ENCODE measurements at regions not wholly inside any gene's neighbourhood (a gene's known extent, or its start where the extent isn't known, plus 50 kb on each side); places are given as distances from the start of the nearest gene placed in this dataset.
"Not testable (repeated sequence)": the region's sequence is repeated elsewhere in the genome, so short reads cannot be mapped to it uniquely, and the experiment has no call there.

DNA sequence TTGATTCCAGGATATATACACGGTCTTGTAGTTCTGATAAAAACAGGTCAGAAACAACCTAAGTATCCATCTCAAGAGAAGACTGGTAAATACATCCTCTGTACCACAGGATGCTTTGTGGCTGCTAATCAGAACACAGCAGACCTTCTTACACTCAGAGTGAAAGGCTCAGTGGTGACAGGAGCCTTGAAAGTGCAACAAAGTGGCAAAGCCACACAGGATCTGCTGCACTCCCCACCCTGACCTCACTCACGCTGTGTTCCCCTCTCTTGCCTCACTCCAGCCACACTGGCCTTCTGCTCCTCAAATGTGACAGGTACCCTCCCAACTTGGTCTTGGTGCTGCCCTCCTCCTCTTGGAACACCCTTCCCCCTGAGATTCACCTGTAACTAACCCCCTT lies 98.1 kb upstream of the GRIP1 start:
- DNase-seq: peak; percentile 30 to 46

DNA sequence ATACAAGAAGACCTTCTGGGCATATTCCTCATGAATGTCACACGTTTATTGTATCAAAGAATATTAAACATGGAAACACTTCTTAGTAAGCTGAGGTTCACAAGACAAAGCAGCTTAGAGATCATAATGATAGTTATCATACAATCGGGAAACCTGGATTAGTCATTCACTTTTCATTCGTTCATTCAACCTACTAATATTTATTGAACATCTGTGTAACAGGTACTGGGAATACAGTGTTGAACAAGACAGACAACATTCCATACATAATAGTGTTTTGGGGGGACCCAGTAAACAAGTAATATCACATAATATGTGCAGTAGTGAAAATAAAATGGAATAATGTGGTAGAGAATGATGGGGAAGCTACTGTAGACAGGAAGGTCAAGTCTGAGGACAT lies 100.6 kb upstream of the GRIP1 start:
- DNase-seq: no peak

DNA sequence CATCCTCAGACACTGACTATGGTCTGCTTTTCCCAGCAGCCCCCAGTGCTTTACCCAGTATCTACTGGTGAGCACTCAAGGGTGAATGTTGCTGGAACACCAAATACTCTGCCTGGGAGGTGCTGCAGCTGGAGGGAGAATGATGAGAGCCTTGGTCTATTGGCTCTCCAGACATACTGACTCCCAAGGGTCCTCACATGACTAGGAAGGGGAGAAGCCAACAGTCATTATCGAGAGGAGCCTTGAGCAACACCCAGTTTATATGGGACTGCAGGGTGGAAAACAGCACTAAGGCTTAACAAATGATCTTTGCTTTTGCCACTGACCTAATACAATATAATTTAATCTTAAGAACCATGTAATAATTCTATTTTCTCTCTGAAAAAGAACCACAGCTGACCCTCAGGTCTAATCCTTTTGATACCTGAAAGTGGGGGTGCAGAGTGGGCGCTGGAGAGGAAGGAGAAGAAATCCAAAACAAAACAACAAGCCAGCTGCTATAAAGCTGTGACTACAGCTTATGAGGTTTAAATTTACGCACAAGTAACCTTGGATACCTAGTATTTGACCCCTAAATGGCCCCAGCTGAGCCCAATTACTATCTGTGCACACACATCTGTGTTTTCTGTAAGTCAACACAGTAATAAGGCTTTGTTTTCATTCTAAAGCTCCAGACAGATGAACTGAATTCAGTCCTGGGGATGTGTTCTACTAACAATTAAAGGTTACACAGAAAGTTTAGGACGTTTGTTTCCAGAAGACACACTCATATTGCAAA lies 107.8 kb upstream of the GRIP1 start:
- DNase-seq: no peak

DNA sequence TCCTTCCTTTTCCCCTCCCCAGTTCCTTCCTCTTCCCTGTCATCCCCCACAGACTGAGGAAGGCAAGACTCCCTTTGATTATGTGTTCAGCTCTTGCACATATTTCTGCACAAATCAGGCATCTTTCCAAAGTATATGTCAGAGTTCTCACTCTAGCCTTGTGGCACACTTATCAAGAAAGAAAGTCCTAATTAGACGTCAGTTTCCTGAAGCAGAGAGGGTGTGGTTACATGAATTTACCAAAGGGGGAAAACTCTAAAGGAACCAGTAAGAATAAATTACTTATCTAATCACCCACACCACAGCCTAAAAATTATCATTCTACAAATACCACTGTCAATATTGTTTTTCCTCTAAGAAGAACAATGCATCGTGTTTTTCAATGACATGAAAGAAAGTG lies 120.7 kb upstream of the GRIP1 start:
- DNase-seq: no peak

DNA sequence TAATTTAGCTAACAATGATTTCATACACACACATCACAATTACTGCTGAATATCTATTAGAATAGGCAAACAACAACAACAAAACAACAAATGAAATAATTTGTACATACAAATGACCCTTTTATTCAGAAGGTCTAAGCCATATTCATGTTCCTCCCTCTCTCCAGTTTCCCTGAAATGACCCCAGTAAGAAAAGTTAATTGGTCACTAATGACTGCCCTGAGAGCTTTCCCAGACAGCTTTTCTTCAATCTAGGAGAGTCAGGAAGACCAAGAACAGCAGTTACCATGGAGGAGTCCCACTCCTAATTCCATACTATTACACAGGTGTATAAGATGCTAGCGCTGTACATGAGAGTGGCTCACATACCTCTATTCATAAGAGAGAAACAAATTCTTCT lies 121.2 kb upstream of the GRIP1 start:
- no peak for DNase-seq

DNA sequence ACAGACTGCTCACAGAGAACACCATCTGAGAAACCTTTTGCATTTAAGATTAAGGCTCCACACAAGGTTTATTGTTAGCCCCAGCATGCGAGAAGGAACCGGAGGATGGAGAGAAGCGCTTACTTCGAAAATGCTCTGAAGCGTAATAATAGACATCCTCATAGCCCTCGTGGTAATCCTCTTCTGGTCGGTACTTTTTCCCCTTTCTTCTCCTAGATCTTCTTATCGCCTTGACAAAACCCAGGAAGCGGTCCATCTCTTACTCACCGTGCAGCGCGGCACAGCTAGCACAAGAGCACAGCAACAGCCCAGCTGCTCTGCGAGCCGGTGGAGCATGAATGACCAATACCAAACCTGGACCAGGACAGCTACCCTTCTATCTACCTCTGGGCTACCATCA lies 125.1 kb upstream of the GRIP1 start:
- no peak for DNase-seq

DNA sequence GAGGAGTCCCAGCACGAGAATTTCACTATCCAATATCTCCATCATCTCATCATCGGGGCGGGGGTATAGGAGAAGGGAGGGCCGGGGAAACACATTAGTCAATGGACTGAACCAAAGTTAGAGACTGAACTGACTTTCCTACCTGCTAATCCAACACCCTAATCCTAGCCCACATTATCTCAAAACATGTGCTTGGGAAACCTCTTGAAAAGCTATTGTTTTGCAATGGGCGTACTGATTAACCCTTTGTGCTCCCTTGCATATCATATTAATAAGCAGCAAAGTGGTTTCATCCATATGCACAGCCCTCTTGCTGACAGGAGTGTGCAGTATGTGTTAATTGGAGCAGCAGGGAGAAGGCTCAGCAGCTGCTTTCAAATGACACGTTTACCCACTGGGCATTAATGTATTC lies 125.7 kb upstream of the GRIP1 start:
- DNase-seq: no peak

DNA sequence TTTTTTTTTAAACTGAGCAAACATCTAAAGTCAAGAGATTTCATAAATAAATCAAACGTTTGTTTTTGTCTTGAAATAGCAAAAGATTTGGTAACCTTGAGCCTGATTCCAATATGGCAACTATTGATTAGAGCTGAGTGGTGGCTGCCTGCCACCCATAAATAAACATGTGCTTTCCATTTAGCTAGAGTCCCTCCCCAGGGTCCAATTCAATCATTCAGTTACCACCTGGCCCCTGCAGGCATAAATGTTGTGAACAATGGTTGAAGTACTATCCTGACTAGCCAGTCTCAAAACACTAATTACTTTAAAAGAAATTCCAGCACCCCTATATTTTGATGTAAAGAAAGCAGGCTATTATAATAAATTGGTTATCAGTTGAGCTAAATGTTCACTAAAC lies 129.7 kb upstream of the GRIP1 start:
- no peak for DNase-seq

DNA sequence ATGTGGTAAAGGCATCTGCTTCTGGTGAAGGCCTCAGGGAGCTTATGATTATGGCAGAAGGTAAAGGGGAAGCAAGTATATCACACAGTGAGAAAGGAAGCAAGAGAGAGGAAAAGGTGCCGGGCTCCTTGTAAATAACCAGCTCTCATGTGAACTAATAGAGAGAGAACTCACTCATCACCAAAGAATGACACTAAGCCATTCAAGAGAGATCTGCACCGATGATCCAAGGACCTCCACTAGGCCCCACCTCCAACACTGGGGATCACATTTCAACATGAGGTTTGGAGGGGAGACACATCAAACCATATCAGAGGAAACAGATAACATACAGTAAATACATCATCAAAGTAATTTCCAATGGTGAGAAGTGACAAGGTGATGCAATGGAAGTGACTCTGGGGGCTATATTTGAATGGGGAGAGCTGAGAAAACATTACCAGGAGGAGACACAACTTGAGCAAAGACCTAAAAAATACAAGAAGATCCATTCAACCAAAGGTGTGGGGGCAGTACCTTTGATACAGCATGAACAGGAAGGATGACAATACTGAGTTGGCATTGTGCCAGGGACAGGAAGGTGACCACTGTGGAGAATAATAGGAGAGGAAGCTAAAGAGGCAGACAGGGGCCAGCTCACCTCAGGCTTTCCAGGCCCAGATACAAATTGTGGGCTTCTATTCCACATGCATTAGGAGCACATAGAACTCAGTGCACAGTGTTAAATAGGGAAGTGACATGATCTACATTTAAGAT lies 134.4 kb upstream of the GRIP1 start:
- peak in 1 of 2 donors; percentile 7 for DNase-seq

DNA sequence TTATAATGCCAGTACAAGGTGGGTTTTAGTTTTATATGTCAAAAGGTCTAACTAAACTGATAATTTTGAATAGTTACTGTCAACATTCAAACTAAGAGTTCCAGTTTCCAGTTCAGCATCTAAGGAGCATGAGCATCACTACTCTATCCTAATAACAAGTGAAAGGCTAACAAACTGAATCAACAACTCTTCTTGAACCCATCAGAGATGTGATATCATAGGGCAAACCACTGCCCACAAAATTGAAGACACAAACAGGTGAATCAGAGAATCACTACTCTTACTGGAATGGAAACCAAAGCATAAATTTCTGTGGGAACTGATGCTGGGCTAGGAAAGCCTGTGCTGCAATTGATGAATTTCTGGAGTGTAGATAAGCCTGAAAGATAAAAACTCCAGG lies 140.7 kb upstream of the GRIP1 start:
- DNase-seq: no peak

DNA sequence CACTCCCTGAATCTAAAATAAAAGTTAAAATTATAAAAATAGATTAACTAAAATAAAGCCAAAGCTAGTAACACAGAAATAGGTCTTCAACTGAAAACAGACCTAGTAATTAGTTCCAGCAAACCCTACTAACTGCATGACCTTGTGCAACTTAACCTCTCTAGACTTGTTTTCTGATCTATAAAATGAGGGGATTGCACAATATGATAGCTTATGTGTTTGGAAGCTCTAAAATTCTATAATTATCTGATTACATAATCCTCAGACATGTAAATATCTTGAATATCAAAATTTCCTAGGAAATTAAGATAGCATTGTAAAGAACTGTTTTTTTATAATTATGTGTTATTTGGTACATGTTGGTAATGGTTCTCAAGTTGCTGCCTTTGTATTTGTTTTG lies 144.1 kb upstream of the GRIP1 start:
- no peak for DNase-seq

DNA sequence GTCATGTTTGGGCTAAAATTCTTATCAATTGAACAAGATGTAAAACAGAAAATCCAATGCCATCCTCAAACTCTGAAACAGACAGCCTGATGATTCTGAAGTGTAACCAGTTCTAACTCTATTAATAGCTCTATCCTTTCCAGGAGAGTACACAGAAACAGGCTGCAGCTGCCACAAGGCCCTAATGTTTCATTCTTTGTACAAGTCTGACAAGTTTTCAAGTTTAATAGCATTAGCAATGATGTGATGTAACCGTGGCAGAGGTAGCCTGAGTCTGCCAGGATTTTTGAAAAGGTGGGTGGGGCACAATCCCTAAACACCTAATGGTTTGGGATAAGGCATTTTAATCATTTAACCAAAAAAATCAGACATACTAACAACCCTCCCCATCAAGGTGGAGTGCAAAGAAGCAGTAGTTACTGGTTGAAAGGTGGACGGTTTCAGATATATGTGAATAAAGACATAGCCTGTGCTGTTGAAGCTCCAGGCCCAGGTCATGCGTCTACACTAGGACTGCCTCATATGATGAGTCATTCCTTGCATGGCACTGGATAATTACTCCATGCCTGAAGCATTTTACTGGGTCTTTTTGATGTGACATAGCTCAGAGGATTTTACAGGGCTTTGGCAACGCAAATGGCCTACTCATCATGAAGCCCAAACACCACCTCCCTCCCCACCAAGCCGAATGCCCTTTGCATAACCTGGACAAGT lies 145.1 kb upstream of the GRIP1 start:
- no peak for DNase-seq

DNA sequence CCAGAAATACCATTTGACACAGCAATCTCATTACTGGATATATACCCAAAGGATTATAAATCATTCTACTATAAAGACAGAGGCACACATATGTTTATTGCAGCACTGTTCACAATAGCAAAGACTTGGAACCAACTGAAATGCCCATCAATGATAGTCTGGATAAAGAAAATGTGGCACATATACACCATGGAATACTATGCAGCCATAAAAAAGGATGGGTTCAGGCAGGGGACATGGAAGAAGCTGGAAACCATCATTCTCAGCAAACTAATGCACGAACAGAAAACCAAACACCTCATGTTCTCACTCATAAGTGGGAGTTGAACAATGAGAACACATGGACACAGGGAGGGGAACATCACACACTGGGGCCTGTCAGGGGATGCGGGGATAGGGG lies 147.0 kb upstream of the GRIP1 start:
- DNase-seq: not testable (repeated sequence)

DNA sequence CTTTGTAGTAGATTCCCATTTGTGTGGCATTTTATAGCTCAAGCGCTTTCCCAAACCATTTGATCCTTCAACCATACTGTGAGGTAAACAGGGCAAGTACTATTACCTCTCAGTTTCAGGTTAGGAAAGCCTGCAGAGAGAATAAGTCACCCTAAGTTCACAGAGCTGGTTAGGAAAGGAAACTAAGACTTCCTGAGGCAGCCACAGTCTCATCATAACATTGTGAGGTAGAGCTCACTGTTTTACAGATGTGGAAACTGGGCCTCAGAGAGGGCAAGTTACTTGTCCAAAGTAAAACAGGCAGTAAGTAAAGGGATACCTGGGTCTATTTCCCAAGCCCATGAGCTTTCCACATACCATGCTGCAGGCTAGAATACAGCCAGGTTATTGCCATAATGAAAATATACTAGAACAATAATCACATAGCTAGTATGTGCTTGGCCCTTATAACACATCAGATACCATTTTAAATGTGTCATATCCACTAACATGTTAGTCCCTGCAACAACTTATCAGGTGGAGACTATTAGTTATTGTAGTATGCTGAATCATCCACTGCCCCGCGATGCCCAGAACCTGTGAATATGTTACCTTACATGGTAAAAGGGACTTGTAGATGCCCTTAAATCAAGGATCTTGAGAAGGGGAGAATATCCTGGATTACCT lies 150.9 kb upstream of the GRIP1 start:
- DNase-seq: peak; percentile 17 to 38

DNA sequence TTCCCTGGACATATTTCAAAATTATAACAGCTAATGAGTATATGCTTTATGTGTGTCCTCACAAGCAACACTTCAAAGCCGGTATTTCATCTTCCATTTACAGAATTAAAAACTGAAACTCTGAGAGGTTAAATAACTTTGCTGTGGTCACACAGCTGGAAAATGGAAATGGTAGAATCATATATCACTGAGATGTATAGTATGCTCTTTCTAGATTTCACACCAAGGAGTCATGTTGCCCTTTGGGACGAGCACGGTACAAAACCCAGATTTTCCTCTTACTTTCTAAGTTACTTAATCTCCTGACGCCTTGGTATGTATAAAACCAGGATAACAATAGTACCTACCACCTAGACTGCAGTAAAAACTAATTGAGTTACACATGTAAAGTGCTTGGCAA lies 152.6 kb upstream of the GRIP1 start:
- DNase-seq: no peak

DNA sequence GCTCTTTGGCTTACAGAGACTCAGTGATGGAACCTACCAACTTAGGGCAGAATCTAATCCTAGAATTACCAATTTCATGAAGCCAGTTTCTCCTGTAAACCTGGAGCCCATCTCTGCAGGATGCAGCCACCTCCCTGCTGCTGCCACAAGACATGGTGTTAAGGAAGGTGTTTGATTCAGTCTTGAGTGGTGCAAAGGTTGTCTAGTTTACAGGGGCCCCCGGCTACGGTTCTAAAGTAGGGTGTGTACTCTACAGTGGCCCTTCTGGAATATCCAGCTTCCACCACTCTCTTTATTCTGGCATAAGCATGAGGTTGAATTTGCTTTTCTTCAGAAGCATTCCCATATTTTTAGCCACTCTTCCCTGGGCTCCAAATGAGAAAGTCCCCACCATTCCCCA lies 154.1 kb upstream of the GRIP1 start:
- no peak for DNase-seq

DNA sequence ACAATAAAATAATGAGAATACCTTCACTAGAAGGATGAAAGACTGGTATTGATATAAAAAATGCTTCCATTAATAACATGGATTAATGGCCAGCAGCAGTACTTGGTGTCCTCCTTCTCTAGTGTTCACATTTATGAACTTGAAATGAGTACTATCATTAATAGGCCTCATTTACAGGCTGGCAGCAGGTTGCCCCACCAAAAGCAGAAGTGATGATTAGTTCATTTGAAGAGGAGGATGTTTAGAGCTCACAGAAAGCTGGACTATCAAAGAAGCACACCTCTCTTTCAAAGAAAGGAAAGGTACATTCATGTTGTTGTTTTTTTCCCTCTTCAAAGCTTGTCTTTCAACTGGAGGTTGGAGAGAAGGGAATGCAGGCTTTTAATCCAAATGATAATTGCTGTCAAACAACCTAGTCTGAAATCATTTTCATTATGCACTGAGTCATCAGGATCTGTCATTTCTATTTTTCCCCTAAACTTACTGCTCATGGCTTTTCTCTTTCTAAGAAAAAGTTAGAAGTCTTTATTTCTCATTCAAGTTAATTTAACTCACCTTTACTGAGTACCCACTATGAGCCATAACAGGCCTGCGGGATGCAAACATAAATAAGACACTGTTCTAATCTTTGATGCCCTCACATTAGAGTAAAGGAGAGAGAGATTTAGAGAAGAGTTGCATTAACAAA lies 157.9 kb upstream of the GRIP1 start:
- DNase-seq: no peak

DNA sequence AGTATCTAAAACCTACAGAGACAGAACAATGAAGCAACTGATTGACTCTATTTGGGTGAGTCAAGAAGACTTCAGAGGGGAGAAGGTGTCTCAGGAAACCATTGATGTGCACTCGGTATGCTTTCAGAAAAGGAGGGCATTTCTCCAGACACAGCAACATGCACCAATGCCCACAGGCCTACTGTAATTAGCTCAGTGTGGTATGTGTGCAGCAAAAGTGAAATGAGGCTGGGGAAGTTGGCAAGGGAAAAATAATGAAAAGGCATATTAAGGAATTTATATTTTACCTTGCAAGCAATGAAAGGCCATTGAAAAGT lies 158.4 kb upstream of the GRIP1 start:
- DNase-seq: no peak

DNA sequence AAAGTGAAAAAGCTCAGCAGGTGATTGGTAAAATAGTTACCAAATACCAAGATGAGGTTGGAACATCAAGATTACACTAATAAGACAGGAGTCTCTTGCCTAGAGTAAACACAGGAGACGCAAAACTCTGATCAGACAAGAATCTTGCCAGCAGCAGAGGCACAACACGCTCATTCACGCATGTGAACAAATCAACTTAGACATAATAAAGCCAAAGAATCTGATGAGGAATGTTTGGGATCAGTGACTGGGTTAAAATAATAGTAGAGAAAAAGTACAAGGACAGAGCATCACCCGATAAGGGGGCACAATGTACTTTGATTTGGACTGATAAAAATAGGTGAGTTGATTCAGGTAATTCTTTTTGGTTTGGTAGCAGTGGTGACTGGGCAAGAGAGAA lies 159.5 kb upstream of the GRIP1 start:
- no peak for DNase-seq

DNA sequence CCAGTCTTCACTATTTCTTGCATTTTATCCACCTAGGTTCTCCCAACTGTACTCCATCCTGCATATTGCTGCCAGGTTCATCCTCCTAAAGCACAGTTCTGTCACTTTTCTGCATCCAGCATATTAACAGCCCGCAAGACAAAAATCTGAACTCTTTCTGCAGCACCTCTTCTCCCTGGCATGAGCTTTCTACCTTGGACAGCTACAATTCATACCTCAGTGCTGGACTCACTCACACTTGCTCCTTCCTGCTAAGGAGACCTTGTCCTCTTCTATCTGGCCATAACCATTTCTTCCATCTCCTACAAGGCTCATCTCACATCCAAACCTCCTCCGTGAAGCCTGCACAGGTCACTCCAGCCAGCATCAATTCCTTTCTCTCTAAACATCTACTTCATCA lies 170.1 kb upstream of the GRIP1 start:
- DNase-seq: no peak

DNA sequence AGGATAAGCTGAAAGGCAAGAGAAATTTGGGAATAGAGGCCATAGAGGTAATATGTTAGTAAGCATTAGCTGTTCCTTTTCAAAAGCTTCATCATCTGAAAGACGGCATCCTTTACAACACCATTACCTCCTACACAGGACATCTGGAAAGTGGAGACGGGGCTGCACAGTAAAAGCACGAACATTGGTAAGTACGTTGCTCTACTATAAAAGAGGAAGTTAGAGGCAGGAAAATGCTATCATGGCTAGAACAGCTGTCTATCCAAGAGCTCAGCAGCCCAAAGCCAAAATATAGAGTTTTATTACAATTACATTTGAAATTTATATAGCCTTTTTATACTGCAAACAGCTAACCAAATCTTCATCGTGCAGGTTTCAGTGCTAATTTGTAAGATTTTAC lies 172.3 kb upstream of the GRIP1 start:
- no peak for DNase-seq

DNA sequence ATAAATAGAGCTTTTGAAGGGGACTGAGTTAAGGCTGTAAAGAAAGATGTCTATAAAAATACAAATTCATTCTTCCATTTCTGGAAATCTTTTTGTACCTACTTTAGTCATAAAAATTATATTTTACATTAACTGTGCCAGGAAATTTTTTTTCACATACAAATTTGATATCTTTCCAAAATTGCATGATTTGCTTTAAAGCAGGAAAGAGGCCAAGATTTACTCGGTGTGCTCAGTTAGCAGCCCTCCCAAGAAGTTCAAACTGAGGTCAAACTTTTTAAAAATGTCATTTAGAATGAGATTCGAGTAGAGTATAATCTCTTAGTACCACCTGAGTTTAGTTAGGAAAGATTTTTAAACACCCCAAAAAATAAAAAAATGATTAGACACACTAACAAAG lies 173.2 kb upstream of the GRIP1 start:
- no peak for DNase-seq

DNA sequence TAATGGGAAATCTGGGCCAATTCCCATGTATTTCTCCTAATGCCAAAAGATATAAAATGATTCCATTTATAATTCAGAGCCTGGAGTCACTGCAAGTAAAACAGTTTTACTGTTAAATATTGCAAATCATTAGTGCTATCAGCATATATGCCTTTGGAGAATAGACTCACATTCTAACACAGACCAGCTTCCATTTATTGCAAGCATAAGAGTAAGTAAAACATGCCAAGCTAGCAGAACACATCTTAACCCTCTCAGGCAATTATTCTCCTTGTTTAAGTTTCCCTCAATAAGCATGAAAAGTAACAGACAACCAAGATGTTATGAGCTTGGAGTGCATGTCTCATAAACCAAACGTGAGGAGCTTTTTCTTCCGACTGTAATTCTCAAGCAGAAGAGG lies 173.9 kb upstream of the GRIP1 start:
- DNase-seq: no peak
